H9 (cell line): ENCODE measurements at regions not wholly inside any gene's neighbourhood (a gene's known extent, or its start where the extent isn't known, plus 50 kb on each side); places are given as distances from the start of the nearest gene placed in this dataset.

Source experiments
- DNase-seq: peaks from one replicate; pipeline ENCODE4 v3.0.0-alpha.2; 2017
- H2AFZ ChIP-seq: one replicate; pipeline ENCODE4 v1.6.1; 2013; ENCODE audit warnings: mild to moderate bottlenecking, low read length, control low read depth, moderate library complexity
- H2AK5ac ChIP-seq: 2 replicates; pipeline ENCODE4 v1.6.1; 2013; ENCODE audit warnings: low read length, control low read depth, mixed read lengths; ENCODE audit not compliant: insufficient read length
- H2BK120ac ChIP-seq: one replicate; pipeline ENCODE4 v1.6.1; 2013; ENCODE audit warnings: low read depth, mild to moderate bottlenecking, low read length, control low read depth, inconsistent platforms; ENCODE audit not compliant: poor library complexity, severe bottlenecking
- H2BK12ac ChIP-seq: 2 replicates; pipeline ENCODE4 v1.6.1; 2013; ENCODE audit warnings: low read length, control low read depth, mixed read lengths, low read depth; ENCODE audit not compliant: insufficient read length
- H2BK15ac ChIP-seq: 2 replicates; pipeline ENCODE4 v1.6.1; 2013; ENCODE audit warnings: low read depth, low read length, control low read depth
- H2BK20ac ChIP-seq: one replicate; pipeline ENCODE4 v1.6.1; 2013; ENCODE audit warnings: low read depth, mild to moderate bottlenecking, low read length, control low read depth, inconsistent platforms; ENCODE audit not compliant: poor library complexity, severe bottlenecking
- H2BK5ac ChIP-seq: 2 replicates; pipeline ENCODE4 v1.6.1; 2013; ENCODE audit warnings: low read length, control low read depth, mixed read lengths; ENCODE audit not compliant: insufficient read length
- H3K14ac ChIP-seq: 2 replicates; pipeline ENCODE4 v1.6.1; 2013; ENCODE audit warnings: low read length, control low read depth; ENCODE audit not compliant: insufficient read depth
- H3K18ac ChIP-seq: 2 replicates; pipeline ENCODE4 v1.6.1; 2013; ENCODE audit warnings: low read depth, mild to moderate bottlenecking, mixed read lengths, low read length, control low read depth; ENCODE audit not compliant: insufficient read length
- H3K23ac ChIP-seq: 2 replicates; pipeline ENCODE4 v1.6.1; 2013; ENCODE audit warnings: low read length, control low read depth, mixed read lengths, low read depth; ENCODE audit not compliant: insufficient read length
- H3K23me2 ChIP-seq: 2 replicates; pipeline ENCODE4 v1.6.1; 2013; ENCODE audit warnings: low read depth, mild to moderate bottlenecking, mixed read lengths, low read length, control low read depth; ENCODE audit not compliant: insufficient read length, poor library complexity, severe bottlenecking
- H3K27ac ChIP-seq: 2 replicates; pipeline ENCODE4 v1.5.1; 2013; ENCODE audit warnings: low read length, control low read depth, mixed read lengths, low read depth; ENCODE audit not compliant: insufficient read length
- H3K27me3 ChIP-seq: 2 replicates; pipeline ENCODE4 v1.6.1; 2013; ENCODE audit warnings: low read length, control low read depth, inconsistent platforms; ENCODE audit not compliant: insufficient read depth
- H3K4ac ChIP-seq: 2 replicates; pipeline ENCODE4 v1.6.1; 2013; ENCODE audit warnings: low read depth, mild to moderate bottlenecking, control low read depth, inconsistent platforms, low read length, moderate library complexity
- H3K4me1 ChIP-seq: 2 replicates; pipeline ENCODE4 v1.6.1; 2013; ENCODE audit warnings: low read length, control low read depth, inconsistent platforms; ENCODE audit not compliant: insufficient read depth
- H3K4me2 ChIP-seq: 2 replicates; pipeline ENCODE4 v1.6.1; 2013; ENCODE audit warnings: low read length, control low read depth, mixed read lengths; ENCODE audit not compliant: insufficient read length, insufficient read depth
- H3K56ac ChIP-seq: 2 replicates; pipeline ENCODE4 v1.6.1; 2013; ENCODE audit warnings: low read depth, mild to moderate bottlenecking, mixed read lengths, low read length, control low read depth; ENCODE audit not compliant: insufficient read length
- H3K79me1 ChIP-seq: 2 replicates; pipeline ENCODE4 v1.6.1; 2013; ENCODE audit warnings: low read depth, mild to moderate bottlenecking, moderate library complexity, low read length, control low read depth, inconsistent platforms; ENCODE audit not compliant: insufficient read depth, poor library complexity, severe bottlenecking
- H3K79me2 ChIP-seq: 2 replicates; pipeline ENCODE4 v1.6.1; 2013; ENCODE audit warnings: low read length, control low read depth, inconsistent platforms; ENCODE audit not compliant: insufficient read depth
- H3K9ac ChIP-seq: 2 replicates; pipeline ENCODE4 v1.6.1; 2013; ENCODE audit warnings: low read length, control low read depth, mixed read lengths; ENCODE audit not compliant: insufficient read length; ENCODE audit errors: extremely low read depth
- H3K9me3 ChIP-seq: one replicate; pipeline ENCODE4 v1.6.1; 2013; ENCODE audit warnings: low read depth, low read length, inconsistent platforms; ENCODE audit not compliant: control insufficient read depth
- H3T11ph ChIP-seq: one replicate; pipeline ENCODE4 v1.6.1; 2013; ENCODE audit warnings: mild to moderate bottlenecking, low read length, control low read depth, inconsistent platforms
- H4K20me1 ChIP-seq: one replicate; pipeline ENCODE4 v1.6.1; 2013; ENCODE audit not compliant: control insufficient read depth, insufficient read length, insufficient read depth
- H4K5ac ChIP-seq: 2 replicates; pipeline ENCODE4 v1.6.1; 2013; ENCODE audit warnings: low read depth, mild to moderate bottlenecking, mixed read lengths, low read length, control low read depth; ENCODE audit not compliant: insufficient read length
- H4K8ac ChIP-seq: replicated peaks from 2 replicates; pipeline ENCODE4 v1.6.1; 2013; ENCODE audit warnings: low read length, control low read depth, mixed read lengths, low read depth; ENCODE audit not compliant: insufficient read length
- H4K91ac ChIP-seq: 2 replicates; pipeline ENCODE4 v1.6.1; 2013; ENCODE audit warnings: low read depth, mild to moderate bottlenecking, moderate library complexity, mixed read lengths, low read length, control low read depth; ENCODE audit not compliant: insufficient read length
- H3K27ac Mint-ChIP-seq, 3 experiments: 2 replicates in 2 of 3; 3 replicates in 1 of 3; pipeline ENCODE4 v1.8.0; 2020 to 2021; ENCODE audit warnings: mixed read lengths in 3 of 3, mild to moderate bottlenecking in 1 of 3, moderate library complexity in 1 of 3
- H3K27me3 Mint-ChIP-seq: 2 replicates; pipeline ENCODE4 v1.8.0; 2021; ENCODE audit warnings: low read depth, mild to moderate bottlenecking, moderate library complexity, mixed read lengths
- H3K36me3 Mint-ChIP-seq, 3 experiments: 2 replicates in 2 of 3; 3 replicates in 1 of 3; pipeline ENCODE4 v1.8.0; 2020 to 2021; ENCODE audit warnings: low read depth in 3 of 3, mixed read lengths in 3 of 3; ENCODE audit not compliant: insufficient read depth in 1 of 3
- H3K4me1 Mint-ChIP-seq, 2 experiments: 2 replicates each; pipeline ENCODE4 v1.8.0; 2020; ENCODE audit warnings: mixed read lengths in 2 of 2
- H3K4me3 Mint-ChIP-seq, 2 experiments: 2 replicates in 1 of 2; 3 replicates in 1 of 2; pipeline ENCODE4 v1.8.0; 2020 to 2021; ENCODE audit warnings: mild to moderate bottlenecking in 2 of 2, mixed read lengths in 2 of 2, moderate library complexity in 1 of 2
- H3K9me3 Mint-ChIP-seq, 2 experiments: 2 replicates in 1 of 2; 3 replicates in 1 of 2; pipeline ENCODE4 v1.8.0; 2020; ENCODE audit warnings: mild to moderate bottlenecking in 2 of 2, mixed read lengths in 2 of 2, moderate library complexity in 1 of 2
- CTCF ChIP-seq: fragments of 200-600 bp; sonication (generic); conservative IDR thresholded peaks from 3 replicates; pipeline ENCODE4 v1.8.0; 2021; ENCODE audit warnings: antibody characterized with exemption, mild to moderate bottlenecking
- WGBS: extraction: QIAGEN DNeasy Blood & Tissue Kit; methylation state at CpG from one replicate; pipeline ENCODE4 v1.1.7; 2013; ENCODE audit warnings: missing lambda C conversion rate, low lambda C conversion rate, mixed read lengths; ENCODE audit not compliant: insufficient read length; ENCODE audit errors: extremely low coverage; 5-methylcytosine and 5-hydroxymethylcytosine counted together

GRCh38 chr4:102449751-102450352 is 51.3 kb upstream of the NFKB1 start:
- Histone ChIP-seq H2BK120ac (no peak overlapping the region), H3K23ac (no peak overlapping the region), H2BK20ac (no peak overlapping the region), H3T11ph (no peak overlapping the region), H3K4ac (no peak overlapping the region), H4K20me1 (no peaks in the 10 kb centered on the region), H3K27me3 (no peaks in the 10 kb centered on the region), H4K91ac (no peak overlapping the region), H2AK5ac (no peak overlapping the region), H3K27ac (no peak overlapping the region), H3K9me3 (no peaks in the 10 kb centered on the region), H3K18ac (no peak overlapping the region), H3K79me1 (no peaks in the 10 kb centered on the region), H3K14ac (no peak overlapping the region), H2BK12ac (no peak overlapping the region), H2BK5ac (no peak overlapping the region), H2AFZ (no peak overlapping the region), H4K8ac (no peak overlapping the region), H3K9ac (no peak overlapping the region), H4K5ac (no peak overlapping the region), H2BK15ac (no peak overlapping the region), H3K4me1 (no peaks in the 10 kb centered on the region; the same call in 1 of the 2 replicates), H3K4me2 (no peak overlapping the region), H3K56ac (no peak overlapping the region), H3K23me2 (no peaks in the 10 kb centered on the region), H3K79me2 (no peaks in the 10 kb centered on the region)
- TF ChIP-seq CTCF, result peak; percentile 74
- H3K36me3 Mint-ChIP-seq, result no peaks in the 10 kb centered on the region; a peak in 1 of 7 replicates
- no CpG with 5 or more reads among the region's 4 CpGs for WGBS
- no peak overlapping the region for H3K4me3 Mint-ChIP-seq
- peak; percentile 34 for DNase-seq
- no peaks in the 10 kb centered on the region for H3K9me3 Mint-ChIP-seq
- no peaks in the 10 kb centered on the region for H3K27me3 Mint-ChIP-seq
- peaks cover 14 to 19% of the 10 kb centered on the region in 2 experiments for H3K4me1 Mint-ChIP-seq
- H3K27ac Mint-ChIP-seq, result no peak overlapping the region
